ENCODE measurements at regions not wholly inside any gene's neighbourhood (a gene's known extent, or its start where the extent isn't known, plus 50 kb on each side); places are given as distances from the start of the nearest gene placed in this dataset.

DNA sequence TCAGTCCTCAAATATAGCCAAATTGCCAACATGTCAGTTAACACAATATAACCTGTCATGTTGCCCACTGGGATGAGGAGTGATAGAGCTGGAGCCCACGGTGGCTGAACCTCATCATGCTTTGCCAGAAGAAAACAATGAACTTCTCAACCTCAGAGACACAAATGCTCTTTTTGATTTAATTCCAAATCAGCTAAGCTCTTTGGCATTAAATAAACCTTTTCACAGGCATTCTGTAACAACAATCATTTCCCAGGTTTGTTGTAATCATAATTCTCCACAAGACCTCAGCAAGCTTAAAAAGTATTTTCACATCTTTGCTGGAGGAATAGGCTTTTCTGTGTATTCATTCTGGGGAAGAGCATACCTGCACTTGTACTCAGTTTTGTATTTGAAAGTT lies 830.9 kb downstream of the MAT2B start:
- Histone ChIP-seq H3K9me3 (ENCODE audit: control insufficient read depth, insufficient read depth, low read depth, low read length) (no peaks in the 10 kb centered on the region), H3K4me3 (ENCODE audit: low read depth, low read length) (no peak overlapping the region), H3K27ac (ENCODE audit: low read depth, low read length) (no peak overlapping the region), H3K9ac (ENCODE audit: low read length) (no peak overlapping the region), H3K27me3 (ENCODE audit: control insufficient read depth, insufficient read depth, low read length) (no peaks in the 10 kb centered on the region), H3K4me1 (ENCODE audit: control insufficient read depth, insufficient read depth, low read length) (no peaks in the 10 kb centered on the region), H3K36me3 (ENCODE audit: control insufficient read depth, insufficient read depth, low read length) (no peaks in the 10 kb centered on the region)

DNA sequence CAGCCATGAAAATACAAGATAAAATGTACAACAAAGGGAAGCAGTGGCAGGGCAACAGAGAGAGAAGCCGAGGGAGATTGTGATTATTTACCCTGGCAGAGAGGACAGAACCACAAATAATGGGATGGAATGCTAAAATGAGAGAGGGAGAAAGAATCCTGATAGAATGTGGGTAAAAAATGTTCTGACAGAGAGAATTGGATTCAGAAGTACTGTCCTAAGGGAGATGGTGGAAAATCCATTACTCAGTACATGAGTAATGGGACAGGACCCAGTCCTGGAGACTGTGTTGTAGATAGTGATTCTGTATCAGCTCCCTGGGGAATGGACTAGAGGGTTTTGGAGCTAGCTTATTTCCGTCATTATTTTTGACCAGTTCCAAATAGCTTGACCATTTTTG lies 831.5 kb downstream of the MAT2B start:
- Histone ChIP-seq H3K36me3 (ENCODE audit: control insufficient read depth, insufficient read depth, low read length) (no peaks in the 10 kb centered on the region), H3K9me3 (ENCODE audit: control insufficient read depth, insufficient read depth, low read depth, low read length) (no peaks in the 10 kb centered on the region), H3K27ac (ENCODE audit: low read depth, low read length) (no peak overlapping the region), H3K27me3 (ENCODE audit: control insufficient read depth, insufficient read depth, low read length) (no peaks in the 10 kb centered on the region), H3K4me1 (ENCODE audit: control insufficient read depth, insufficient read depth, low read length) (no peaks in the 10 kb centered on the region), H3K9ac (ENCODE audit: low read length) (no peak overlapping the region), H3K4me3 (ENCODE audit: low read depth, low read length) (no peak overlapping the region)

DNA sequence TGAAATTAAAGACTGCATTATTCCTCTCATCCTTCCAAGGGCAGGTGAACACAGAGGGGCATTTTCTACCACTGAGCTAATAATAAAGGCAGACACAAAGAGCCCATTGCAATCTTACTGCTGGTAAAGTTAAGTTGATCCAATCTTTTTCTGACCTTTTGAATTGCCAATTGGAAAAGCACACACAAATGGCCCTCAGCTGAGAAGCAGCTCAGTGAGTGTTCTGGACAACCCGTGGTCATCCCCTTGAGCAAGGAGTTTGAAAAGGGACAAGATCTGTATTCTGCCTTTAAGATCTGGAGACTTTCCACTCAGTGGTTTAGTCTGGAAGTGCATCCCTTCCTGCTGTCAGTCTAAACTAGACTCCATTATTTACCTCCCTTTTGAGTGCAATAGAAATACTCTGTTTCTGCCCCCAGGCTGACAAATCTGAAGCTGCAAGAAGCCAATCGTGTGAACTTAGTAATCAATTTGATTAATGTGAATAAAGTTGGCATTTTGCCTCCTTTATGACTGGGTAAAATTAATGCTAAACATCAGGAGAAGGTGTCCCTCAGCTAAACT lies 835.7 kb downstream of the MAT2B start:
- Histone ChIP-seq H3K27me3 (ENCODE audit: control insufficient read depth, insufficient read depth, low read length) (no peaks in the 10 kb centered on the region), H3K36me3 (ENCODE audit: control insufficient read depth, insufficient read depth, low read length) (no peaks in the 10 kb centered on the region), H3K4me1 (ENCODE audit: control insufficient read depth, insufficient read depth, low read length) (no peaks in the 10 kb centered on the region), H3K27ac (ENCODE audit: low read depth, low read length) (no peak overlapping the region), H3K9me3 (ENCODE audit: control insufficient read depth, insufficient read depth, low read depth, low read length) (no peaks in the 10 kb centered on the region), H3K9ac (ENCODE audit: low read length) (no peak overlapping the region), H3K4me3 (ENCODE audit: low read depth, low read length) (no peak overlapping the region)

DNA sequence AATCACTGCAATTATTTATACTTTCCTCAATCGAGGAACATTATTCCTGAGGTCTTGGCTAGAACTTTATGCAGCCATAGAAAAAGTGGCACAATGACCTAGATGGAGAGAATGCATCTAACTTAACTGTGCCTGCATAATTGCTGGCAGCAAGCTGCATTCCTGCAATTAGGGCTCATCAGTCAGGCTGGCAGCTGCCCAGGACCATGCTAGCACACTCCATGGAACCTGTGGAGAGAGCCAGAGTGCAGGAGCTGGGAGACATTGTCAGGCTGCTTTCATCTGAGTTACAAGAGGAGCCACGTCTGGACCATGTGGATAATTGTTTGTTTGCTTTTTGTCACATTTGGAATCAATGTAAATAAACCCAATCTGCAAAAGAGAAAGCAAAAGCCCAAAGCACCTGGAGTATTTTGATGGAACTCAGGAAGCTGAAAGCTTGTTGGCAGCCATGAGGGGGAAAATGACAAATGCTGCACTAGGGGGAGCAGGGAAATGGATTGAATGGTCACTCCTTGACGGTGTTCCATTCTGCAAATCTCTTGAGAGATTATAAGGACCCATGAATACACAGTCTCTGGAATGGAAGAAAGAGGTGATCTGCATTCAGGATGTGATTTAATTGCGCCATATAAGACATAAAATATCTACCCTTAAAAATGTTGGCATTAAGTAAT lies 839.9 kb downstream of the MAT2B start:
- Histone ChIP-seq H3K4me1 (ENCODE audit: control insufficient read depth, insufficient read depth, low read length) (no peaks in the 10 kb centered on the region), H3K27ac (ENCODE audit: low read depth, low read length) (no peak overlapping the region), H3K27me3 (ENCODE audit: control insufficient read depth, insufficient read depth, low read length) (no peaks in the 10 kb centered on the region), H3K4me3 (ENCODE audit: low read depth, low read length) (no peak overlapping the region), H3K36me3 (ENCODE audit: control insufficient read depth, insufficient read depth, low read length) (no peaks in the 10 kb centered on the region), H3K9ac (ENCODE audit: low read length) (no peak overlapping the region), H3K9me3 (ENCODE audit: control insufficient read depth, insufficient read depth, low read depth, low read length) (no peaks in the 10 kb centered on the region)

DNA sequence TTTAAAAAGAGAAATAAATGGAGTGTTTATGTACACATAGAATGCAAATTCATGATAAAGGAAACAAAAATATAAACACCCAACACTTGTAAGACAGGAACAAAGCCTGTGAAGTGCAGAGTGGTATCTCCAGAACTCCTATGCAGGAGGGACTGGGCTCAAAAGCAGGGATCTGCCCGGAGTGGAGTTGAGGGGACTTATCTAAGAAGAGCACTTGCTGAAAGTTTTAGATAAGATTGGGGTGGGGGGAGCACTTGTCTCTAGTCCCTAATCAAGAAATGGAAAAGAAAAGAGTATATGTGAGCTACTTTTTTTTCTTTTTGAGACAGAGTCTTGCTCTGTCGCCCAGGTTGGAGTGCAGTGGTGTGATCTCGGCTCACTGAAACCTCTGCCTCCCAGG lies 840.4 kb downstream of the MAT2B start:
- no peaks in the 10 kb centered on the region for H3K36me3 ChIP-seq (ENCODE audit: control insufficient read depth, insufficient read depth, low read length)
- H3K9me3 ChIP-seq (ENCODE audit: control insufficient read depth, insufficient read depth, low read depth, low read length), result no peaks in the 10 kb centered on the region
- no peak overlapping the region for H3K9ac ChIP-seq (ENCODE audit: low read length)
- no peaks in the 10 kb centered on the region for H3K4me1 ChIP-seq (ENCODE audit: control insufficient read depth, insufficient read depth, low read length)
- H3K27ac ChIP-seq (ENCODE audit: low read depth, low read length), result no peak overlapping the region
- no peak overlapping the region for H3K4me3 ChIP-seq (ENCODE audit: low read depth, low read length)
- H3K27me3 ChIP-seq (ENCODE audit: control insufficient read depth, insufficient read depth, low read length), result no peaks in the 10 kb centered on the region

DNA sequence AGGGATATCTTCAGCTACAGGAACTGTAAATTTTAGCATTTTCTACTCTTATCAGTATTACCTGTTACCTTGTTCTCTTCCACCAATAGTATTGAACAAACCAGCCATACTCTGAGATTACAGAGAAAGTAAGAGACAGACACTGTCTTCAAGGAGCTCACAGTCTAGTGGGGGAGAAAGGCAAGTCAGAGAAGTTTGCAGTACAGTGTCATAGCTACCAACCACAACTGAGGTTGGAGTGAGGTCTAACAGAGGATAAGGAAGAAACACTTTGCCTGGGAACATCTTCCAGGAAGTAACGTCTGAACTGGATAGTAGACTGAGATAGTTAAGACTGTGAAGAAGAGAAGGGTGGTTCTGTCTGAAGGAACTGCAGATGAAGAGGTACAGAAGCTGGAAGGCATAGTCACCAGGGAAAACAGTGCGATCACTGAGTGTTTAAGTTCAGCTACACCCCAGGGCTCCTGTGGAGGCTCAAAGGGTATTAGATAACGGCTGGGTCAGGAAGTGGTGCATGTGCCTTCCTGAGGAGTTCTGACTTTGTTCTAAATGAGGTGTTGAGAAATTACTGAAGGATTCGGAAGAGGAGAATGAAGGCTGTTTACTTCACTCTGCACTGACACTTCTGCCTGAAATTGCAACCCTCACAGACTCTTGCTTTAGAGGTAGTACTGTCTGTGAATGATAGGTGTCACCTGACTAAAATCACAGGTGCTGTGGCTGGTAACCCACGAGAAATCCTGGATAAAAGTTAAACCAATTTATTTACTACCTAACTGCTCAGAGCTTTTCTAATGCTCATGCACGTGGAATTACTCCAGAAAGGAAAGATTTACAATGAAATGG lies 841.6 kb downstream of the MAT2B start:
- Histone ChIP-seq H3K9me3 (ENCODE audit: control insufficient read depth, insufficient read depth, low read depth, low read length) (no peaks in the 10 kb centered on the region), H3K4me3 (ENCODE audit: low read depth, low read length) (no peak overlapping the region), H3K27me3 (ENCODE audit: control insufficient read depth, insufficient read depth, low read length) (no peaks in the 10 kb centered on the region), H3K36me3 (ENCODE audit: control insufficient read depth, insufficient read depth, low read length) (no peaks in the 10 kb centered on the region), H3K4me1 (ENCODE audit: control insufficient read depth, insufficient read depth, low read length) (no peaks in the 10 kb centered on the region), H3K9ac (ENCODE audit: low read length) (no peak overlapping the region), H3K27ac (ENCODE audit: low read depth, low read length) (no peak overlapping the region)

DNA sequence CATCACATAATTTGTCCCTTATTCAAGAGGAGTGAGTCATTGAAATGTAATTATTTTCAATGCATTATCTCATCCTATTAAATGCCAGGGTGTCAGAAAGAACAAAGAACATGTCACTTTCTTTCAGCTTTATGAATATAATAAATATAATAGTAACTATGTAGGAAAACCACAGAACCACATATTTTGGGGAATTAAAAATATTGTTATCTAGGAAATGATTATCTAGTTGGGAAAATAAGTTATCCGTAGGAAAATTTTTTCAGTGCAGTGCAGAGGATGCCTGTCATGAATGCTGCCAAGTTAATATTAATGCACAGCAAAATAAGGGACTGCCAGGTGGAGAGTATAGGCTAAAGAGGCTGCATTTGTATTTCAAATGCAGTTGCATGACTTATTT lies 844.8 kb downstream of the MAT2B start:
- Histone ChIP-seq H3K9me3 (ENCODE audit: control insufficient read depth, insufficient read depth, low read depth, low read length) (no peaks in the 10 kb centered on the region), H3K27me3 (ENCODE audit: control insufficient read depth, insufficient read depth, low read length) (no peaks in the 10 kb centered on the region), H3K4me3 (ENCODE audit: low read depth, low read length) (no peak overlapping the region), H3K27ac (ENCODE audit: low read depth, low read length) (no peak overlapping the region), H3K36me3 (ENCODE audit: control insufficient read depth, insufficient read depth, low read length) (no peaks in the 10 kb centered on the region), H3K4me1 (ENCODE audit: control insufficient read depth, insufficient read depth, low read length) (peaks cover 8% of the 10 kb centered on the region; the same call in 1 of the 2 replicates), H3K9ac (ENCODE audit: low read length) (no peak overlapping the region)

DNA sequence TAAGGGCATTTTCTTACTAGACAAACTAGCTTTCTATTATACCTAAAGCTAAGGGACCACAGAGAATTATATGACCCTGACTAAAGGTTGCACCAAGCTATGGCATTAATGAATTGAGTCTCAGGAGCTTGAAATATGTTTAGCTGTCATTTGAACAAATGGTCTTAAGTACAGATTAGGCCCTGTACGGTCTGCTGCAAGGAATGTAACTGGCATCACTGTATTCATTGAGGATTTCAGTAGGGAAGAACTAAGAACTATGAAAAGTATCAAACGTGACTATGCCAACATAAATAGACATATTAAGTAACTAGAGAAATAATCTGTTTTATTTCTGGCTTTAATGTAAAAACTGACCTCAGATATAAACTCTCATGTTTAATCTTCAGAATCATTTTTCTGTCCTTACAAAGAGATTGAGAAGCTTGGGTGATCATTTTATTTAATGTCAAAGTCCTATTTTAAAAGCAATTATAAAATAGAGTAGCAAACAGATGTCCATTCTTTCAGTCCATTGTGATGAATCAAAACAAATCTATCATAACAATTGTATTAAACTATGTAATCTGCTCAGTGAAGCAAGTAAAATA lies 845.9 kb downstream of the MAT2B start:
- no peaks in the 10 kb centered on the region for H3K9me3 ChIP-seq (ENCODE audit: control insufficient read depth, insufficient read depth, low read depth, low read length)
- H3K4me1 ChIP-seq (ENCODE audit: control insufficient read depth, insufficient read depth, low read length), result peaks cover 8% of the 10 kb centered on the region; the same call in 1 of the 2 replicates
- H3K27ac ChIP-seq (ENCODE audit: low read depth, low read length), result no peak overlapping the region
- H3K27me3 ChIP-seq (ENCODE audit: control insufficient read depth, insufficient read depth, low read length), result no peaks in the 10 kb centered on the region
- H3K36me3 ChIP-seq (ENCODE audit: control insufficient read depth, insufficient read depth, low read length), result no peaks in the 10 kb centered on the region
- H3K4me3 ChIP-seq (ENCODE audit: low read depth, low read length), result no peak overlapping the region
- H3K9ac ChIP-seq (ENCODE audit: low read length), result no peak overlapping the region

DNA sequence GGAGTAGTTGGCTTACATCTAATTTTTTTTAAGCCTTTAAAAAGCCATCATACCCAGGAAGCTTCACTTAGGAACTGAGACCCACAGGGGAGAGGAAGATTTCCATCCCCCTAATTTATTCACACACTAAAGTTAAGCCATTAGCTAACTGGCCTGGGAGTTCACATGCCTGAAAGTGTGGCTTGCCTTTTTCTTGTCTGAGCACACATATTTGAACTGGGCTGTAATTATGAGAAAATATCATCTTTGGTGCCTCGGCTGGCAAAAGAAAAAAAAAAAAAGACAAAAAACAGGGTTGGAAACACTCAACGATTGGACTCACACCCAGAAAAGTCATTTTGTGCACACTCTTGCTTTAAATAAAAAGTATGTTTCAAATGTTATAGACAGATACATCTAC lies 847.3 kb downstream of the MAT2B start:
- peak overlapping the region; percentile 42; the same call in 1 of the 2 replicates for H3K27ac ChIP-seq (ENCODE audit: low read depth, low read length)
- no peak overlapping the region for H3K9ac ChIP-seq (ENCODE audit: low read length)
- no peaks in the 10 kb centered on the region for H3K27me3 ChIP-seq (ENCODE audit: control insufficient read depth, insufficient read depth, low read length)
- H3K36me3 ChIP-seq (ENCODE audit: control insufficient read depth, insufficient read depth, low read length), result no peaks in the 10 kb centered on the region
- H3K9me3 ChIP-seq (ENCODE audit: control insufficient read depth, insufficient read depth, low read depth, low read length), result no peaks in the 10 kb centered on the region
- H3K4me3 ChIP-seq (ENCODE audit: low read depth, low read length), result no peak overlapping the region
- peaks cover 8% of the 10 kb centered on the region; the same call in 1 of the 2 replicates for H3K4me1 ChIP-seq (ENCODE audit: control insufficient read depth, insufficient read depth, low read length)

DNA sequence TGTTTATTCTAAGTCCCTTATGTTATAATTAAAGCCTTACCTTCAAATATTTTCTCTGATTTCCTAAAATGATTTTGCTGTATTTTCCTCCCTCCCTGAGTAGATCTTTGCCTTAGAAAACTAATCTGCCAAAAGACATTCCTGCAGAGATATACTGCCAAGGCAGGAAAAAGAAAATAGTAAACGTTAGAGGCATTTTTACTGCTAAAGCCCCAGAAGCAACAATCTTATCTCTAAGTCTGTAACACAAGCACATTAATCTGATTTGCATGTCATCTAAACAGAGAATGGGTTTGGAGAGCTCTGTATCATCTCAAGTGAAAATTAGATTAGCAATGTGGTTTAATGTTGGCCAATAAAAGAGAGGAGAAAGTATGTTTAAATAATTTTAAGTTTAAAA lies 847.7 kb downstream of the MAT2B start:
- Histone ChIP-seq H3K27me3 (ENCODE audit: control insufficient read depth, insufficient read depth, low read length) (no peaks in the 10 kb centered on the region), H3K27ac (ENCODE audit: low read depth, low read length) (peak overlapping the region; percentile 42; the same call in 1 of the 2 replicates), H3K36me3 (ENCODE audit: control insufficient read depth, insufficient read depth, low read length) (no peaks in the 10 kb centered on the region), H3K4me3 (ENCODE audit: low read depth, low read length) (no peak overlapping the region), H3K4me1 (ENCODE audit: control insufficient read depth, insufficient read depth, low read length) (peaks cover 8% of the 10 kb centered on the region; the same call in 1 of the 2 replicates), H3K9me3 (ENCODE audit: control insufficient read depth, insufficient read depth, low read depth, low read length) (no peaks in the 10 kb centered on the region), H3K9ac (ENCODE audit: low read length) (no peak overlapping the region)
